Chondrocyte (in vitro differentiated cells): ENCODE measurements at regions not wholly inside any gene's neighbourhood (a gene's known extent, or its start where the extent isn't known, plus 50 kb on each side); places are given as distances from the start of the nearest gene placed in this dataset.

Experiments used
- DNase-seq: peaks from one replicate; pipeline ENCODE4 v3.0.0; 2021; ENCODE audit warnings: mixed read lengths, low spot score
- H3K27ac Mint-ChIP-seq: one replicate; pipeline ENCODE4 v1.8.0; 2021; ENCODE audit warnings: mild to moderate bottlenecking, moderate library complexity, mixed read lengths; ENCODE audit not compliant: unreplicated experiment
- H3K27me3 Mint-ChIP-seq: 2 replicates; pipeline ENCODE4 v1.8.0; 2021; ENCODE audit warnings: low read depth, mixed read lengths
- H3K36me3 Mint-ChIP-seq: 2 replicates; pipeline ENCODE4 v1.8.0; 2021; ENCODE audit warnings: low read depth, mixed read lengths
- H3K4me1 Mint-ChIP-seq: 2 replicates; pipeline ENCODE4 v1.8.0; 2021; ENCODE audit warnings: low read depth, mild to moderate bottlenecking, mixed read lengths
- H3K4me3 Mint-ChIP-seq: one replicate; pipeline ENCODE4 v1.8.0; 2021; ENCODE audit warnings: mild to moderate bottlenecking, moderate library complexity, mixed read lengths; ENCODE audit not compliant: unreplicated experiment
- H3K9me3 Mint-ChIP-seq: 2 replicates; pipeline ENCODE4 v1.8.0; 2021; ENCODE audit warnings: low read depth, mixed read lengths
- CTCF ChIP-seq: fragments of 200-600 bp; sonication (generic); IDR thresholded peaks from 2 replicates; pipeline ENCODE4 v1.5.0; 2021; ENCODE audit warnings: antibody characterized with exemption, mild to moderate bottlenecking, moderate library complexity

GRCh38 chr13:50670847-50671496 lies 172.5 kb downstream of the DLEU7 start:
- DNase-seq: no peak
- TF ChIP-seq CTCF: no peak
- H3K27me3 Mint-ChIP-seq: no peaks in the 10 kb centered on the region
- peaks cover 1% of the 10 kb centered on the region for H3K36me3 Mint-ChIP-seq
- H3K9me3 Mint-ChIP-seq: peaks cover 8% of the 10 kb centered on the region
- no peak overlapping the region for H3K4me3 Mint-ChIP-seq
- H3K27ac Mint-ChIP-seq: no peak overlapping the region
- H3K4me1 Mint-ChIP-seq: peaks cover 22% of the 10 kb centered on the region

- H3K4me3 Mint-ChIP-seq: no peak overlapping the region
- no peak for DNase-seq
These were observed 172.0 kb downstream of the DLEU7 start for GRCh38 chr13:50671497-50671850.

DNA sequence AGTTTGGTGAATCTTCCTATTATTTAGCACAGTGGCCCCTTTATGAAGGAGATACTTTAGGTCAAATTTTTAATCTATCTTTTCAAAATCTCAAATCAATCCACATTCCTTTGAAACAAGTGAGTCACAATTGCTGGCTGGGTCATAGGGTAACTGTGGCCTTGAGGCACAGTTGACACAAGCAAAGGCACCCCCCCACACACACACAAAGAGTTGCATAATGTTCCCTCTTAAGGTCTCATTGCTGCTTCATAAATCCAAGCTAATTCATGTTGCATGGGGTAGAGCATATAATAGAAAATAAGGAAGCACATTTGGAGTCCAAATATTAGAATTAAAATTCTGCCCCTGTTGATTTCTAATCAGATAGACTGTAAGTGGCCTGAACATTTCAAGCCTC lies 171.5 kb downstream of the DLEU7 start:
- no peak overlapping the region for H3K4me3 Mint-ChIP-seq
- no peak for TF ChIP-seq CTCF
- no peak for DNase-seq
- H3K9me3 Mint-ChIP-seq: peaks cover 1% of the 10 kb centered on the region
- H3K27ac Mint-ChIP-seq: no peak overlapping the region
- H3K4me1 Mint-ChIP-seq: peaks cover 33% of the 10 kb centered on the region
- H3K36me3 Mint-ChIP-seq: no peaks in the 10 kb centered on the region
- no peaks in the 10 kb centered on the region for H3K27me3 Mint-ChIP-seq

More at GRCh38 chr13:50671497-50671850, 172.0 kb downstream of the DLEU7 start:
- Mint-ChIP-seq H3K27ac (no peak overlapping the region), H3K27me3 (no peaks in the 10 kb centered on the region), H3K36me3 (no peaks in the 10 kb centered on the region), H3K9me3 (peaks cover 3% of the 10 kb centered on the region), H3K4me1 (peaks cover 27% of the 10 kb centered on the region)
- TF ChIP-seq CTCF: no peak

GRCh38 chr13:50675651-50676050 lies 167.8 kb downstream of the DLEU7 start:
- Mint-ChIP-seq H3K27ac (no peak overlapping the region), H3K4me1 (peaks cover 69% of the 10 kb centered on the region), H3K4me3 (no peak overlapping the region), H3K36me3 (no peaks in the 10 kb centered on the region), H3K9me3 (no peaks in the 10 kb centered on the region), H3K27me3 (no peaks in the 10 kb centered on the region)
- TF ChIP-seq CTCF: no peak
- DNase-seq: no peak

GRCh38 chr13:50676602-50677001 lies 166.9 kb downstream of the DLEU7 start:
- no peaks in the 10 kb centered on the region for H3K27me3 Mint-ChIP-seq
- no peak overlapping the region for H3K4me3 Mint-ChIP-seq
- H3K36me3 Mint-ChIP-seq: no peaks in the 10 kb centered on the region
- H3K27ac Mint-ChIP-seq: peak overlapping the region; percentile 97
- TF ChIP-seq CTCF: no peak
- no peak for DNase-seq
- peaks cover 68% of the 10 kb centered on the region for H3K4me1 Mint-ChIP-seq
- no peaks in the 10 kb centered on the region for H3K9me3 Mint-ChIP-seq
